ENCODE measurements at regions not wholly inside any gene's neighbourhood (a gene's known extent, or its start where the extent isn't known, plus 50 kb on each side); places are given as distances from the start of the nearest gene placed in this dataset.

DNA sequence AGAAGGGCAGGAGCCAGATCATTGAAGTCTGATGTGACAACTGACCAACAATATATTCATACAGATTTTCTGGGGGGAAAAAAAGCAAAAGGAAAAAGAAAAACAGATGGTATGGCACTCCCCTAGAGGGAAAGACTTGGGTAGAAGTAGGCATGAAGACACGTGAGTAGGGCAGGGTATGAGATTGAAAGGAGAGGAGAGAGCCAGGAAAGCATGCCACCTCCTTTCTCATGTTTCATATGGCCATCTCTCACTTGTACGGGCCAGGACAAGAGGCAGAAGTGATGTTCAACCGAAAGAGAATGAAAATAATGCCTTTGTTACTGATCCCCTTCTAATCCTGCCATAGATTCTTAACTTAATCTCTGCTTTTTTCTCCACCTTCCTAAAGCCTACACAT, 139.0 kb upstream of the ACTBL2 start:
- no peak for DNase-seq (ENCODE audit: low read depth)

DNA sequence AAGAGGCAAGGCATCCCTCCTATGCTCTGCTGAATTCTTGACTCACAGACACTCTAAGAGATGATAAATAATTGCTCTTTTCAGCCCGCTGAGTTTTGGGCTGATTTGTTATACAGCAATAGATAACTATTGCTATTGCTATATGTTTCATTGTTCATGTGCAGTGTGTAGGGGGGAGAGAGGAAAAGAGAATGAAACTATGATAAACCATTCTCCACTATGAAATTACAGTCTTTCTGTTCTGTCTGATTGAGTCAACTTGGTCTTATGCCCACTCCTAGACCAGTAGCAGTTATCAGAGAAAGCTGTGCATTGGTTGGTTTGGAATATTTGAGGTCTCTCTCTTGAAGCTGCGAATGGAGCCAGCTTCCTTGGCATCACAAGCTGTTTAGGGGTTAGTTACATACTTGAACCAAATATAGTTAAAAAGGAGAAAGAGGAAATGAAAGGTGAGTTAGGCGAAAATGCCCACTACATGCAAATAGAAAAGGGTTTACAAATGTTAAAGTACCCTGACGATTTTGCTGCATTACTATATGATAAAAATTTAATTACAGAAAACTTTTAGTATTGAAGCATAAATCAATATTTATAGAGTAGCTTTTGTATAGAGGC, 136.3 kb upstream of the ACTBL2 start:
- DNase-seq (ENCODE audit: low read depth), result no peak

DNA sequence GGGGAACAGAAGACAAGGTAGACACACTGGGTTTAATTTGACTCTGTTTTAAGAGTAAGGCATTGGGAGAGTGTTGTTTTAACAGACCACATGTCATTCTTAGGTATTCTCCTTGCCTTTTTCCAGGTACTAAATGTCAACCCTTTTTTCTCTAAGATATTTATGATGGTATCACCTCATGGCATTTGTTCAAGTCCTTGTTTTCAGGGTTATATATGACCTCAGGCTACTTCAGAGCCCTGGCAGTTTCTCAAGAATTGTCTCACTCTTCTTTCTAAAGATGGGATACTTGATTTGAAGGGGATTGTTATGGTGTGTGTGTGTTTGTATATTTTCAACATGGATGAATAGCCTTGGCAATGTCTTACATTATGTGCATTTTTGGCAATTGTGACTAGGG, 131.1 kb upstream of the ACTBL2 start:
- DNase-seq (ENCODE audit: low read depth), result no peak

GRCh38 chr5:57611177-57611576, 128.6 kb upstream of the ACTBL2 start:
- no peak for DNase-seq (ENCODE audit: low read depth)

DNA sequence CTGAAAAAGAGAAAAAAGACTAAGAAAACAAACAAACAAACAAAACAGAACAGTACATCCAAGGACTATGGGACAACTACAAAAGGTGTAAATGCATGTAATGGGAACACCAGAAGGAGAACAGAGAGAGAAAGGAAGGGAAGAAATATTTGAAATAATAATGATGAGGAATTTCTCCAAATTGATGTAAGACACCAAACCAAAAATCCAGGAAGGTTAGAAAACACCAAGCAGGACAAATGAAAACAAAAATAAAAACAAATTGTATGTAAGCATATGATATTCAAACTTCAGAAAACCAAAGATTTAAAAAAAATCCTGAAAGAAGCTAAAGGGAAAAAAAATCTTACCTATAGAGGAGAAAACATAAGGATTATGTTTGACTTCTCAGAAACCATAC, 125.9 kb upstream of the ACTBL2 start:
- no peak for DNase-seq (ENCODE audit: low read depth)

- DNase-seq (ENCODE audit: low read depth), result no peak
Observed at GRCh38 chr5:57601996-57602395, 119.4 kb upstream of the ACTBL2 start.

DNA sequence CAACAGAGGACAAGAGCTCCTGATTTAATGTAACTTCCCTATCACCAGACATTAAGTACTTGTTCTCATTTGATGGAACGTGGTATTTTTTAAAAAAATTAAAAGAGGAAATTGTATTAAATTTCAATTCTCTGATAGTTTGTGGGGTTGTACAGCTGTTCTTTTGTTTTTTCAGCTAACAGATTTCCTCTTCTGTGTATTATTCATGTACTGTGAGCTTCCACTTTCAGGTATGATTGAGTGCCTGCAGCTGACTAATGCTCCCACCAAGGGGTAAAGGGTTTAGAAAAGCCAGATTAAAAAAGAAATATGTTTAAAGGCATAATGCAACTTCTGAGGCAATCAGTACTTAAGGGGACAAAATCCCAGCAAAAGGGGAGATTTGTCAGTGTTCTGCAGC, 117.7 kb upstream of the ACTBL2 start:
- peak; percentile 16 for DNase-seq (ENCODE audit: low read depth)

DNA sequence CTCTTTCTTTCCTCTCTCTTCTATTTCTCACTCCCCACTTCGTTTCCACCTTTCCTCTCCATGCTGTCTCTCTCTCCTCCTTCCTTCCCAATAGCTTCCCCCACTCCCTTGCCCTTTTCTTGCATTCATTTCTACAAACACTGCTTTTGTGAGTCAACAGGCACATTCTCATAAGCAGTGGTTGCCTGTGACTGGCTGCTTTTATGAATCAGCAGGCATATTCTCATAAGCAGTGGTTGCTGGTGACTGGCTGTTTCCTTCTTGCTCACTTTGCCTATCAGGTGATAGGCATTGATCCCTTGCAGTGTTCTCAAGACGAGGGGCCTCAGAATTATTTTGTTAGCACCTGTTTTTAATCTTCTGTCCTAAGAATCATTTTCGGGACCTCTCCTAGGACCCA, 116.1 kb upstream of the ACTBL2 start:
- DNase-seq (ENCODE audit: low read depth), result peak; percentile 69

DNA sequence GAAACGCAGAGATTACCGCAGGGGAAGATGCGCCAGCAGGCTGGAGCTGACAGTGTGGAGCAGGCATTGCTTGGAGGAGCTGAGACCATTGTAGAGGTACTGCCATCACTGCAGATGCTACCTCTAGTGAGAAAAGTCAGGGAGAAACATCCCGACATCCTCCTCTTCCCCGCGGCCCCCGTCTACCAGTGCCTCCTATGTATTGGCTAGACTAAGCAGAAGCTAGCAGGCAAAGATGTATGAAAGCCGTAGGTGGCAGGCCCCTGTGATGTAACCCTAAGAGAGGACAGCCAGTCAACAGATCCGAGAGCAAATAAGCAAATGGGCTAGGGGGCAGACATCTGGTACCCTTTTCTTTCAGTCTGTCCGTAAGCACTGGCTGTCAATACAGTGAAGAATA, 115.5 kb upstream of the ACTBL2 start:
- no peak for DNase-seq (ENCODE audit: low read depth)

GRCh38 chr5:57595523-57595991, 112.9 kb upstream of the ACTBL2 start:
- no peak for DNase-seq (ENCODE audit: low read depth)

GRCh38 chr5:57594436-57594835, 111.8 kb upstream of the ACTBL2 start:
- no peak for DNase-seq (ENCODE audit: low read depth)

DNA sequence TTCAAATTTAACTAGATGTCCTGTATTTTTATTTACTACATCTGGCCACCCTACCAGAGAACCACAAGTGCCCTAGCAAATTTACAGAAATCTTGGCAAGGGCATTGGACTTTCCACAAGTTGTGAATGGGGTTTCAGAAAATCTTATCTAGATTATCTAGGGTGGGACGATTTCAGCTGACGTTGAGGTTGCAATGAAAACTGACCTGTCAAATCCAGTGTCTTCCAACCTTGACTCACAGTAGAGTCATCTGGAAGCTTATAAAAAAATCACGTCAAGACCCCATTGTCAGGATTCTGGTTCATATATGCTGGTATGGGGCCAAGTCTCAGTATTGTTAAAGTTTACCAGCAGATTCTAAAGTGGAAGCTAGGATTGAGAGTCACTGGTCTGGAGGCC, 109.6 kb upstream of the ACTBL2 start:
- peak; percentile 45 for DNase-seq (ENCODE audit: low read depth)

DNA sequence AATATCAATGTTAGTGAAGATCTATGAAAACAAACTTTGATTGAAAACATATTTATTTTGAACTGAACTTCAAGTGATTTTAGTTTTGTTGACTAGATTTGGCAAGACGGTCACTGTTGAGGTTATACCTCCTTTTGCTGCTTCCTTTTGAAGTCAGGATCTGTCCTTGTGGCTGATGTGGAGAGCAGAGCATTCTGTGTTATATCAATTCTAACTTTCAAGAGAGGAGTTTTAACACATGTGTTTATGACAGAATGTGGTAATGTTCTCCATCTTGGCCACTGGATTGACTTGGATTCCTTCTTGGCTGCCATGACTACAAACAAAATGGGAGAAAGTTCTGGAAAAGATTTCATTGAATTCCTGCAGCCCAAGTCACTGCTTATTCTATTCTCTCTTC, 104.0 kb upstream of the ACTBL2 start:
- DNase-seq (ENCODE audit: low read depth), result no peak

- DNase-seq (ENCODE audit: low read depth), result no peak
Observed at GRCh38 chr5:57582578-57583070, 100.0 kb upstream of the ACTBL2 start.

DNA sequence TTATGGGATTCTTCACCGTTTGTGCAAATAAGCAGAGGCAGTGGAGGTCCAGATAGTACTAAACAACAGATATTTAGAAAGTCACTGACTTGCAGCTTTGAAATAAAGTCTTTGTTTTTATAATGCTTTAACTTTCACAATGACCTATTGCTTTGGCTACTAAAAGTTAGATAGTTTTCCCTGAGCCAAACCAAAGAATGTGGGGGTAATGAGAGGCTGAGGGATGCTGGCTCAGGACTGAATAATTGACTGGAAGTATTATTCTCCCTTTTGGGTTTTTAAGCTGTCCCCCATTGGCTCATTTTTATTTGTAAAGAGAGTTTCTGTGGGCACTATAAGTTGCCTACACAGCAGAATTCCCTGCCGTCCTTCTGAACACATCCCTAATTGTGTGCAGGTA, 99.2 kb upstream of the ACTBL2 start:
- no peak for DNase-seq (ENCODE audit: low read depth)

DNA sequence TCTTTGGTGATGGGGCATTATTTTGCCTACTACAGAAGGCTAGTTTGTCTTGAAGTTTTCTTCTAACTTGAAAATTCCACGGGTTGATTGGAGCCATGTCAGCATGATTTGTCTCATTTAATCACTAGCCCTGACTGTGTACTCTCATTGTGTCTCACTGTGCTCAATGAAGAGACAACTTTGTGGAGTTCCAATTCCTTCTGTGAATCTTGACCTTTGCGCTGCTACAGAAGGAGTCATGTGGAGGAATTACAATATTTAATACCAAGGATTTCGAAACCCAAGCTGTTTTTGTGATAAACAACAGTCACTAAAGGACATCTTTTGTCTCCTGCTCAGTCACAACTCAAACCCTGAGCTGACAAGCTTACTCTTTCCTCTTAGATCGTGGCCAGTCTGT, 98.6 kb upstream of the ACTBL2 start:
- DNase-seq (ENCODE audit: low read depth), result no peak

DNA sequence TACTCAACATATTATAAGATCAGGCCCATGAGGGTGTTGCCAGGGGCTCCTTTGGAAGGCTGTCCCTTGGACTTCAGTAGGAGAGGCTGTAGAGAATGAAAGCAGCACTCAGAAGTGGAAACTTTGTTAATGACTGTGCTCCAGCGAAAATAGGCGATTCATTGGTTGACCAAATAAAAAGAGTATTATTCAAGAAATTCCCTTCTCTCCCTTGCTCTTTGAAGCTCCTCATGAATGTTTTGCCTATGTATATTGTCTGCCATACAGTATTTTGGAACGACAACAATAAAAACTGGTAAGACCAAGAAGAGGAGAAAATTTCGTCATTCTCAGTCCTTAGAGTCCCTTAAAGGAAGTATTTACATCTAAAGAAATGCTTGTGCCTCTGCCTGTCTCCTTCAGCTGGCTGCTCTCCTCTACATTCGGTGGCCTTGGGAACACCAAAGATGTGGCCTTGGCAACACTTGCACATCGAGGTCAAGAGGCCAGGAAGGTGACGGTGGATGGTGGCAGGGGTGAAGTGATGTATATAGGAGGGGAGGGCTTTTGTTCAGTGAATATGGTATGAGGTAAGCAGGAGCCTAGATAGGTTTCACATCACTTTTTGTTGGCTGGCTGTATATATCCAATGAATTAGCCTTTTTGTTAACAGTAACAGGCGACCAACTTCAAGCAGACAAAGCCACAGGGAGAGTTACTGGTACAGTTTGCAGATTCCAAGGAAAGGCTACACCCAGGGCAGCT, 95.0 kb upstream of the ACTBL2 start:
- DNase-seq (ENCODE audit: low read depth), result no peak

DNA sequence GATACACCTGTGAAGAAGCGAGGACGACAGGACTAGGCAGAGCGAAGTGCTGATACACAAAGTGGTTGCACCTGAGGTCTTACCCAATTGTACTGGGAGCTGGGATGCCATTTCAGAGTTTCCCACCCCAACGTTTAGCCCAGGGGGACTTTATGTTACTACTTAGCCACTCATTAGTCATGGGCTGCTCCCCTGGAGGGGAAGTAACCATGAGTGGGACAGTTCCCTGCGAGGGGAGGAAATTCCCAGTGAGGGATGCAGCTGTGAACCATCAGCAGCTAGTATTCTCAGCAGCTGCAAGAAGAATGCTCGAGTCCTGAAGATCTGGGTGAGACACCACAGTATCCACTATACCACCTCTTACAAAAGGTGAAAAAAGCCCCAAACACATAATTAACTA, 93.7 kb upstream of the ACTBL2 start:
- peak; percentile 14 for DNase-seq (ENCODE audit: low read depth)

DNA sequence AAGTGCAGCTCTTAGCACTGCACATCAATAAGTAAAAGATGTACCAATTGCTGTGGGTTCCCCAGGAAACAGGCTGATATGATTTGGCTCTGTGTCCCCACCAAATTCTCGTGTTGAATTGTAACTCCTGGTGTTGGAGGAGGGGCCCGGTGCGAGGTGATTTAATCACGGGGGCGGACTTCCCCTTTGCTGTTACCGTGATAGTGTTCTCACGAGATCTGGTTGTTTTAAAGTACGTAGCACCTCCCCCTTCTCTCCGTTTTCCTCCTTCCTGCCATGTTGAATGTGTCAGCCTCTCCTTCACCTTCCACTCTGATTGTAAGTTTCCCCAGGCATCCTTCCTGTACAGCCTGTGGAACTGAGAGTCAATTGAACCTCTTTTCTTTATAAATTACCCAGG, 93.2 kb upstream of the ACTBL2 start:
- no peak for DNase-seq (ENCODE audit: low read depth)

GRCh38 chr5:57572461-57572860, 89.8 kb upstream of the ACTBL2 start:
- no peak for DNase-seq (ENCODE audit: low read depth)

- DNase-seq (ENCODE audit: low read depth), result no peak
Observed at GRCh38 chr5:57569601-57570000, 87.0 kb upstream of the ACTBL2 start.

DNA sequence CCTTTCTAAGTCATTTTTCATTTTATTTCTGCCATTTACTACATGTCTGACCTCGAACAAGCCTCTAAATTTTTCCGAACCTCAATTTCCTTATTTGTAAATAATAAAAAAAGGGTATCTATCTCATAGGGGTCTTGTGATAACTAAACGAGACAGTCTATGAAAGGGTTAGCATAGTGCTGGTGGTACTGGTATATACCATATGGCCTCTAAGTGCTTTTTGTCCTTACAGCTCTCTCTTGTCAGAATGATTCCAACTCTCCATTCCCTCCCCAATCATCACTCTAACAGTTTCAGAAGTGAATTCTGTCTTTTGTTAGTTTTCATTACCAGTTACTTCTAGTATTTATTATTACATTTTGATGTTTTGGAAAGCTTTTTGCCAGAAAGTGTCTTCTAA, 85.5 kb upstream of the ACTBL2 start:
- no peak for DNase-seq (ENCODE audit: low read depth)

GRCh38 chr5:57566914-57567313, 84.3 kb upstream of the ACTBL2 start:
- peak; percentile 30 for DNase-seq (ENCODE audit: low read depth)
